ENCODE measurements at regions not wholly inside any gene's neighbourhood (a gene's known extent, or its start where the extent isn't known, plus 50 kb on each side); places are given as distances from the start of the nearest gene placed in this dataset.

GRCh38 chr4:29521281-29521680 is 1198.9 kb upstream of the PCDH7 start:
- DNase-seq (ENCODE audit: extremely low read depth in 1 of 11, low read depth in 9 of 11, low spot score in 4 of 11) = no peak

DNA sequence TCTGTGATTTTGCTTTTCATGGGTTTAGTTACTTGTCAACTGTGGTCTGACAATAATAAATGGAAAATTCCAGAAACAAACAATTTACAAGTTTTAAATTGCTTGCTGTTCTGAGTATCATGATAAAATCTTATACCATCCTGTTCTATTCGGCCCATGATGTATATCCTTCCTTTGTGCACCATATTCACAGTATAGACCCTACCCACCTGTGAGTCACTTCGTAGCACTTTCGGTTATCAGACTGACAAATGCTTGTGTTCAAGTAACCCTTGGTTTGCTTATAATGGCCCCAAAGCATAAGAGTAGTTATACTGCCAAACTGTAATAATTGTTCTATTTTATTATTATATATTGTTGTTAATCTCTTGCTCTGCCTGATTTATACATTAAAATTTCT is 1183.4 kb upstream of the PCDH7 start:
- no peak for DNase-seq (ENCODE audit: extremely low read depth in 1 of 11, low read depth in 9 of 11, low spot score in 4 of 11)

DNA sequence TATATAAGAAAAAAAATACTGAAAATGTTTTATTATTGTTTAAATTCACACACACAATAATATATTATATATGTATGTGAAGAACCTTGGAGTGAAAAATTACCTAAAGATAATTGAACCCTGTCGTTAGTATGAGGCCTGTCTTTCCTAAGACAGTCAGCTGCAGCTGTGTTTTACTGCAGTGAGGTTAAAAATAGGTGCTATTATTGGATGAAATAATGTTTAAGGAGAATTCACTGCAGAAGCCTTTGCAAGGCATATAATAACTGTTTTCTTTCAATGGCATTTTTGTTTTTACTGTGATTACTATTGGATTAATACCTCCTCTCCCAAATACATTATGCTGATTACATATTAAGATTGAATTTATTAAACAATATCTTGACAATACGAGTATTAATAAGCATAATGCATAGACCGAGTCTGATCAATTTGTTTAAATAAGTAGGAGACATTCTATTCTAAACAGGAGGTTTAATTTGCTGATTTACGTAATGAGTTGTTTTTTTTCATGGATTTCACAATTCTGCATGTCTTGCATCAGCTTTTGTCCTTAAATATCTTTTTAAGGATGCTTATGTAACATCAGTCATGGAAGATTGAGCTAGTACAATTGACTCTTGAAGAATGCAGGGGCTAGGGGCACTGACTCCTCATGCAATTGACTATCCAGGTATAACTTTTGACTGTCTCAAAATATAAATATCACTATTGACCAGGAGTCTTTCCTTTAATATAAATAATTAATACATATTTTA is 1181.1 kb upstream of the PCDH7 start:
- no peak for DNase-seq (ENCODE audit: extremely low read depth in 1 of 11, low read depth in 9 of 11, low spot score in 4 of 11)

DNA sequence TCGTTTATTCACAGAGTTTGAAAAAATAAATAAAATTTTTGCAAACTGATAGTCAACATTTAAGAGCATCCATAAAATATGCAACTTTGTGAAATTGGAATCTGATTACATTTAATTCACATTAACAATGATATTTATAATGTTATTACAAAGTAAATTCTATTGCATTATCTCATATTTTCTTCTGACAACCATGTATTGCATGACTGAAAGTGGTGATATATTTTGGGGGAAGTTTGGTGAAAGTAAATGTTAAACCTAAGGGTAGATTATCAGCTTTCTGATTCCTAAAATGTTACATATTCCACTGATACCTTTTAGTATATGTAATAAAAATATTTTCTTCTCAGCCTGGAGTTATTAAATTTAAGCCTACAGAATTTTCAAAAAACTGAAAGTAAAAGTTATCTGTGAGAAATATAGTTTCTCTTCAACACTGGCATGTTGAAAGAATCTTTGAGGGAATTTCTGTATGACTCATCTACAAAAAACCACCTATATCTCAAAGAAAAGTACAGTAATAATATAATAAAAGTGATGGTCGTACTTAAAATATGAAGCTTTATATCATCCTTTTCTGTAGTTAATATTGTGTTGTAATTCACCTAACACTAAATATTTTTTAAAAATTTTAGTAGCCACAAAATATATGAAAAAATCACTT is 1179.6 kb upstream of the PCDH7 start:
- no peak for DNase-seq (ENCODE audit: extremely low read depth in 1 of 11, low read depth in 9 of 11, low spot score in 4 of 11)

GRCh38 chr4:29541757-29542156 is 1178.4 kb upstream of the PCDH7 start:
- DNase-seq (ENCODE audit: extremely low read depth in 1 of 11, low read depth in 9 of 11, low spot score in 4 of 11) = no peak

- no peak for DNase-seq (ENCODE audit: extremely low read depth in 1 of 11, low read depth in 9 of 11, low spot score in 4 of 11)
Observed at GRCh38 chr4:29549342-29549741, 1170.8 kb upstream of the PCDH7 start.

- peak in 2 of 11 donors; percentile 18 to 34 for DNase-seq (ENCODE audit: extremely low read depth in 1 of 11, low read depth in 9 of 11, low spot score in 4 of 11)
Observed at GRCh38 chr4:29551821-29552220, 1168.3 kb upstream of the PCDH7 start.

DNA sequence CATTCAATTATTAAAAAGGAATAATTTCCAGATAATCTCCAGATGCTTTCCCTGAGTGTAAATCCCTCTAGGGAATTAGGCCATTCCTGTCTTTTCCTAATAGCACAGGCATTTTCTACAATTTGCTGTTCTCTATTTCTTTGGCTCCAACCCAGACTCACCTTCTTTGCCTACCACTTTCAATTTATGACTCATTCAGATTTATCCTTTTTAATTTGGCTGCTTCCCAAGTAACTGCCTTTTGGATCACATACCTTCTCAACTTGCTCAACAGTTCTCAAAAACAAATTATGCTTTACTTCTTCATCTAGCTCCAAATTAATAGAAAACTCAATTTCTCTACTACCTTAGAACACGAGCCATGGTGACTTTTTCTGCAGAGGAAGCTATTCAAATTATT is 1166.3 kb upstream of the PCDH7 start:
- no peak for DNase-seq (ENCODE audit: extremely low read depth in 1 of 11, low read depth in 9 of 11, low spot score in 4 of 11)

- DNase-seq (ENCODE audit: extremely low read depth in 1 of 11, low read depth in 9 of 11, low spot score in 4 of 11) = no peak
Observed at GRCh38 chr4:29558789-29559188, 1161.4 kb upstream of the PCDH7 start.

DNA sequence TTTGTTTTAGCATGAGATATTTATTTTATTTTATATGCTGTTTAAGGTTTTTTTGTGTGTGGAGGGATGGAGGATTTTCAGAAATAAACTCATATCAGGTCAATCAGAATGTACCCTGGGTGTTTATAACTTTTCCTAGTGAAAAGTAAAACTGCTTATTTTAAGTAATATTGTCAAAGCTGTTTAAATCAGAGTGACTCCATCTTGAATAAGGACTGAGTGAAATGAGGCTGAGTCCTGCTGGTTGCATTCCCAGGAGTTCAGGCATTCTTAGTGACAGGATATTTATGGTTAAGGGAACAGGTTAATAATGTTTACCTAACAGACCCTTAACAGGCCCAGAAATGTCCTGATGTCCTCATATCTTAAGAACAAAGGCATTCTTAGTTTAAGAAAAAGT is 1160.9 kb upstream of the PCDH7 start:
- no peak for DNase-seq (ENCODE audit: extremely low read depth in 1 of 11, low read depth in 9 of 11, low spot score in 4 of 11)

DNA sequence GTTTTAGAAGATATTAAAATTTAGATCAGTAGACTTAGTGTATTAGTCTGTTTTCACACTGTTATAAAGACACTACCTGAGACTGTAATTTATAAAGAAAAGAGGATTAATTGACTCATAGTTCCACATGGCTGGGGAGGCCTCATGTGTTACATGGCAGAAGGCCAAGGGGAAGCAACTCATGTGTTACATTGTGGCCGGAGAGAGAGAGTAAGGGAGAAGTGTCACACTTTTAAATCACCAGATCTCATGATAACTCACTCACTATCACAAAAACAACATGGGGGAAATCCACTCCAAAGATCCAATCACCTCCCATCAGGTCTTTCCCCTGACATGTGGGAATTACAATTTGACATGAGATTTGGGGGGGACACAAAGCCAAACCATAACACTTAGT is 1159.7 kb upstream of the PCDH7 start:
- no peak for DNase-seq (ENCODE audit: extremely low read depth in 1 of 11, low read depth in 9 of 11, low spot score in 4 of 11)

DNA sequence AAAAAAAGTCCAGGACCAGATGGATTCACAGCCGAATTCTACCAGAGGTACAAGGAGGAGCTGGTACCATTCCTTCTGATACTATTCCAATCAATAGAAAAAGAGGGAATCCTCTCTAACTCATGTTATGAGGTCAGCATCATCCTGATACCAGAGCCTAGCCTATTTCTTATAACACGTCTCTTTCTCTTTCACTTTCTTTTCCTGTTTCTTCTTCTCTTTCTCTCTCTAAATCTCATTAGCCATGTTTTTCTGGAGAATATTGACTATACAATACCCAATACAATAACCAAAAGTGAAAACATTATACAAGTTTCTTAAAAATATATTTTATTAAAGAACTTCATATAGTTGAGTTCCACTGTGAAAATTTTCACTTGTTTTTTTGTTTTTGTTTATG is 1154.9 kb upstream of the PCDH7 start:
- no peak for DNase-seq (ENCODE audit: extremely low read depth in 1 of 11, low read depth in 9 of 11, low spot score in 4 of 11)

DNA sequence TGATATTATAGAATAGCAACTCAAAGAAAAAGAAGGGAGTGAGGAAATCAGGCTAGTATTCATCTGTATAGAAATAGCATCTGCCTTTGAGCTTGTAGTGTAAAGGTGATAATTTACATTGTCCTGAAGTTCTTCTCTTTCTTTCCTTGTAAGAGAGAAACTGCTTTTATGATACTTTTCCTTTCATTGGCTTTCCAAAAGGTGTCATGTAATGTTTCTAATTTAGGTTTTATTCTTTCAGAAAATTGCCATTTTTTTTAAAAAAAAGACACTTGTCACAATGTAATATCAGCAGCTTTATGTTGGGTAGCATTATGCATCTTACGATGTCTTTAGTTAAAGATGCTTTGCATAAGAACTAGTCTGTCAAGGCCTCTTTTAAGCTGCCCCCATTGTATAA is 1153.8 kb upstream of the PCDH7 start:
- DNase-seq (ENCODE audit: extremely low read depth in 1 of 11, low read depth in 9 of 11, low spot score in 4 of 11) = no peak

- DNase-seq (ENCODE audit: extremely low read depth in 1 of 11, low read depth in 9 of 11, low spot score in 4 of 11) = no peak
Observed at GRCh38 chr4:29571322-29571721, 1148.8 kb upstream of the PCDH7 start.

DNA sequence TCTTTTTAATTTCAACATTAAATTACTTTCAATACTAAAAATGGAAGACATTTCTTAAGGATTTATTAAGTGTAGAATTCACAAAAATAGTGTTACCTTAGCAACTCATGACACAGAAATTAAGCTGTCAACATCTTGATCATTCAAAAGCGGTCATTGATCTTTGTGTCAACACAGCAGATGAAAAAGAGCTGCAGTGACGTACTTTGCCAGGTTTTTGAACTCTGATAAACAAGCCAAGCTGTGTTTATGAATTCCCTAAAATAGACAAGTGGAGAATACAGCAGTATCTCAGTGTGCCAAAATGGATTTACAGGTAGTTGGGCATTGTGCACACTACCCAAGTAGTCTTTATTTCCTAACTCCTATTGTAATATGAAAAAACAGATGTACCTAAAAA is 1141.8 kb upstream of the PCDH7 start:
- DNase-seq (ENCODE audit: extremely low read depth in 1 of 11, low read depth in 9 of 11, low spot score in 4 of 11) = no peak

DNA sequence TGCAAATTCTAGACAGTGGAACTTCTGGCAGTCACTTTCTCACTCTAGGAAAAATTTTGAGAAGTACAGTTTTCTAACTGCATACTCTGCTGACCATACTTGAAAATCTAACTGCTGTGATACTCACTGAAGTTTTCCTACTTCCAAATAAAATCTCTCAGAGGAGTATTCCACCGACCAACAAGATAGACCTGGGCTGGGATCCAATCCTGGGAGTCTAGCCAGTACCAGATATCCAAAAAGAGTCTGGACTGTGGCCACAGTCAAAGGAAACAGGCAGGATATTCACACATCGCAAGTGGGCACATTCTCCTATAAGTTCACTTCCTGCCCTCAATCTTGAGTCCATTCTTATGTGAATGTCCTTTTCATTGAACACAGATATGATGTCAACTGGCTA is 1138.7 kb upstream of the PCDH7 start:
- no peak for DNase-seq (ENCODE audit: extremely low read depth in 1 of 11, low read depth in 9 of 11, low spot score in 4 of 11)

DNA sequence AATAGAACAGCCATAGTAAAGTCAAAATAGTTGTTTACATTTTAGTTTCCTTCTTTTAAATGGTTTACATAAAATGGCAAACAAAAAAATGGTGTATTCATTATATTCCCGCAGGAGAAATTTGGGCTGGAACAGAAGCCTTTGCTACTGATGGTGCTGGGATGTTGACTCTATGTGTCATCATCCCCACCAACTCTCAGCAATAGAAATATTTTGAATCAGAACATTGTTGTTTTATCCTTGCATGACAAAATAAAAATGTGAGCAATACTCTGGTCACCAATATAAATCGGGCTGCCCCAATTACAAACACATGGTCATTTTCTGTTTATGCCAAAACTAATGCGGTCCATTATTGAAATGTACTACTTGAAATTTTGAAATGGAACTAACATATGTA is 1131.6 kb upstream of the PCDH7 start:
- DNase-seq (ENCODE audit: extremely low read depth in 1 of 11, low read depth in 9 of 11, low spot score in 4 of 11) = no peak

DNA sequence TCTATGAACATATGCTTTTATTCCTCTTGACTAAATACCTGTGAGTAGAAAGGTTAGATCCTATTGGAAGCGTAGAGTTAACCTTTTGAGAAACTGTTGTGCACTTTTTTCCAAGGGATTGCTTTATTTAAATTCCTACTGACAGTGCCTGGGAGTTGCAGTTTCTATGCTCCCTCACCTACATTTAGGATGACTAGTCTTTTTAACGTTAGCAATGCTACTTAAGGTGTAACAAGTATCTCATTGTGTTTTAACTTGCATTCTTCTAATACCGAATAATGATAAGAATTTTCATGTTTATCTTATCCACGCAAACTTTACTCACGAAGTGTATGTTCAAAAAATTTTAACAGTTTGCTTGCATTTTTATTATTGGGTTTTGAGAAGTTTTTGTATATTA is 1123.9 kb upstream of the PCDH7 start:
- DNase-seq (ENCODE audit: extremely low read depth in 1 of 11, low read depth in 9 of 11, low spot score in 4 of 11) = no peak

- DNase-seq (ENCODE audit: extremely low read depth in 1 of 11, low read depth in 9 of 11, low spot score in 4 of 11) = no peak
Observed at GRCh38 chr4:29619168-29619567, 1101.0 kb upstream of the PCDH7 start.

- no peak for DNase-seq (ENCODE audit: extremely low read depth in 1 of 11, low read depth in 9 of 11, low spot score in 4 of 11)
Observed at GRCh38 chr4:29632199-29632598, 1088.0 kb upstream of the PCDH7 start.

- no peak for DNase-seq (ENCODE audit: extremely low read depth in 1 of 11, low read depth in 9 of 11, low spot score in 4 of 11)
Observed at GRCh38 chr4:29636961-29637360, 1083.2 kb upstream of the PCDH7 start.

Data from renal cortex interstitium (tissue), 11 donors.